ENCODE measurements at regions not wholly inside any gene's neighbourhood (a gene's known extent, or its start where the extent isn't known, plus 50 kb on each side); places are given as distances from the start of the nearest gene placed in this dataset.
"Not testable (repeated sequence)": the region's sequence is repeated elsewhere in the genome, so short reads cannot be mapped to it uniquely, and the experiment has no call there.

DNA sequence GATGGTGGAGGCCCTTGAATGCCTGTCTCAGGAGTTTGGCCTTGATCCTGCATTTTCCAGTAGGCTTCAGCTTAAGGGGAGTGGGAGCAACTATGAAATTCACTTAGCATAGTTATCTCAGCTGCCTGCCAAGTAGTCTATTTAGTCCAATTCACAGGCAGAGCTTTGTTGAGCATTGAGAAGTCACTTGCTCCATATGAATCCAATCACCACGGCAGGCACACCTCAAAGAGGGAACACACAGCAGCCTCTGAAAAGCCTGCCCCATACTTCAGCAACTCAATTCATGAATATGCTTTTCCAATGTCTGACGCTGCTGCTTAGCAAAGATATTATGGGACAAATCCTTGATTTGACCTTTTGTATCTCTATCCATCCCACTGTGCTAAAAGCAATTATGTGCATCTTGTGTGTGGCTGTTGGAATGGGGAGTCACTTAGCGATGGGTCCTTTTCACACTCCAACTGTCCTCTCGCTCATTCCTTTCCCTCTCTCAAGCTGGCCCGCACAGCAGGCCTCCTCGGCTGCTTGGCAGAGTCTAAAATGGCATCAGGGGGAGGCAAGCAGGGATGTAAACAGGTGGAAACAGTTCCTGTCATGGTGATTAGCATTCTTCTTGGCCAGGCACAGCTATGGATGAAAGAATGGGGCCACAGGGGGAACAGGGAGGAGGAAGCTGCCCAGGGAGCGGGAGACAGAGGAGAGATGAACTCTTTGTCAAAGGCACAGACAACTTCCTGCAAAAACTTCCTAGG, 56.0 kb upstream of the LRPPRC start:
- Mint-ChIP-seq H3K9me3 (no peaks in the 10 kb centered on the region), H3K27me3 (ENCODE audit: low read depth) (peaks cover 3% of the 10 kb centered on the region), H3K4me3 (no peak overlapping the region), H3K4me1 (ENCODE audit: low read depth) (no peaks in the 10 kb centered on the region), H3K27ac (no peak overlapping the region), H3K36me3 (ENCODE audit: low read depth) (no peaks in the 10 kb centered on the region)

DNA sequence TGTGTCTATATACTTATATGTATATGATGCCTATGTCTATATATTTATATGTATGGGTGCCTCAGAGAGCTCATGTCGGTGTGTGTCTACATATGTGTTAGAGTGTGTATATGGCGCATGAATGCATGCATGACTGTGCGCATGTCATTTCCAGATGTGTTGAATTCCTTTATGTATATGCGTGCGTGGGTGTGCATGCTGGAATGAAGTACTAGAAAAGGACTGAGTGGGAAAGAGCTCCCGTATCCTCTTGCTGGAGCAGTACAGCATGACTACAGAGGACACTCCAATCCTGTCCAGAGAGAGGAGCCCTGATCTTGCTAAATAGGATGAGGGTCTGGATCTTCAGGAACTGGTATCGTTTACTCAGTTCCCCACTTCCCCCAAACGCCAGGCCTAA, 56.8 kb upstream of the LRPPRC start:
- H3K4me1 Mint-ChIP-seq (ENCODE audit: low read depth): no peaks in the 10 kb centered on the region
- peaks cover 3% of the 10 kb centered on the region for H3K27me3 Mint-ChIP-seq (ENCODE audit: low read depth)
- H3K9me3 Mint-ChIP-seq: no peaks in the 10 kb centered on the region
- H3K27ac Mint-ChIP-seq: no peak overlapping the region
- H3K4me3 Mint-ChIP-seq: no peak overlapping the region
- no peaks in the 10 kb centered on the region for H3K36me3 Mint-ChIP-seq (ENCODE audit: low read depth)

DNA sequence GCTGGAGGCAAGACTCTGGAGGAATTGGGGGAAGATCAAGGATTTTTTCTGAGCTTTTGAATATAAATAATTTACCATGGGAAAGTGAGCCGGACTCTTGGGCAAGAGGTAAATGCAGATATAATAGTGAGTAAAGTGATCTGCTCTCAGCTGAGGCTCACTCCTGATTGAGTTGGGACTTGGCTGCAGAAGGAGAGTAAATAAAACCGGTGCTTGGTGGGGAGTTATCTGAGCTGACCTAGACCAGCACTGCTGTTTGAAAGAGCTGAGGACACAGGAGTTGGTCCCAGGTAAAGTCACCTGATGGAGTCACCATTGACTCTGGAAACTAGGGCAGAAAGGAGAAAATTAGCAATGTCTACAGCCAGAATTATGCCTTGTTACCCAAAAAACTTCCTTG, 57.3 kb upstream of the LRPPRC start:
- Mint-ChIP-seq H3K4me3 (no peak overlapping the region), H3K27ac (no peak overlapping the region), H3K36me3 (ENCODE audit: low read depth) (no peaks in the 10 kb centered on the region), H3K9me3 (no peaks in the 10 kb centered on the region), H3K27me3 (ENCODE audit: low read depth) (peaks cover 3% of the 10 kb centered on the region), H3K4me1 (ENCODE audit: low read depth) (no peaks in the 10 kb centered on the region)

DNA sequence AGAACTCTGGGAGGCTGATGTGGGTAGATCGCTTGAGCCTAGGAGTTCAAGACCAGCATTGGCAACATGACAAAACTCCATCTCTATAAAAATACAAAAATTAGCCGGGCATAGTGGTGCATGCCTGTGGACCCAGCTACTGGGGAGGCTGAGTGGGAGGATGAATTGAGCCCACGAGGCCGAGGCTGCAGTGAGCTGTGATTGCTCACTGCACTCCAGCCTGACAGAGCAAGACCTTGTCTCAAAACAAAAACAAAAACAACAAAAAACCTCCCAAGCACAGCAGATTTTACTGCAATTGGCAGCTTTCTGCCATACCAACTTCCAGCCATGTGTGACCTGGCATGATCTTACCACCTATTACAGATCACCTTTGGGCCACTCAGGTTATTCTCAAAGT, 57.7 kb upstream of the LRPPRC start:
- Mint-ChIP-seq H3K27me3 (ENCODE audit: low read depth) (peaks cover 3% of the 10 kb centered on the region), H3K36me3 (ENCODE audit: low read depth) (no peaks in the 10 kb centered on the region), H3K4me1 (ENCODE audit: low read depth) (no peaks in the 10 kb centered on the region), H3K4me3 (no peak overlapping the region), H3K9me3 (no peaks in the 10 kb centered on the region), H3K27ac (no peak overlapping the region)

DNA sequence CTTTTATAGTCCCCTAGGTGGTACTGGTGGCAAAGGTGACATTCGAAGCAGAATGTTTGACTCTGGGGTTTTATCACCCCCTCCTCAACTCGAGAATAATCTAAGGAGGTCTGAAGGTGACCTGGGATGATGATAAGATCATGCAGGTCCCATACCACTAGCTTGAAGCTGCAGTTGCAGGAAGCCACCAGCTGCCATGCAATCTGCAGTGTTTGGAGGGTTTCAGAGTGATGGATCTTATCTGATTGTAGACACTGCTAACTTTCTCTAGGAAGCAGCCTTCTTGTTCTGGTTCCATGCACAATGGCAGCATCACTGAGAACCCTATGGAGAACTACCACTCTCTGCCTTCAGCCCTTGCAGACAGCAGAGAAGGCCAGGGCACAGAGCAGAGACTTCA, 59.4 kb upstream of the LRPPRC start:
- Mint-ChIP-seq H3K27ac (no peak overlapping the region), H3K27me3 (ENCODE audit: low read depth) (no peaks in the 10 kb centered on the region), H3K4me3 (no peak overlapping the region), H3K36me3 (ENCODE audit: low read depth) (no peaks in the 10 kb centered on the region), H3K4me1 (ENCODE audit: low read depth) (no peaks in the 10 kb centered on the region), H3K9me3 (no peaks in the 10 kb centered on the region)

DNA sequence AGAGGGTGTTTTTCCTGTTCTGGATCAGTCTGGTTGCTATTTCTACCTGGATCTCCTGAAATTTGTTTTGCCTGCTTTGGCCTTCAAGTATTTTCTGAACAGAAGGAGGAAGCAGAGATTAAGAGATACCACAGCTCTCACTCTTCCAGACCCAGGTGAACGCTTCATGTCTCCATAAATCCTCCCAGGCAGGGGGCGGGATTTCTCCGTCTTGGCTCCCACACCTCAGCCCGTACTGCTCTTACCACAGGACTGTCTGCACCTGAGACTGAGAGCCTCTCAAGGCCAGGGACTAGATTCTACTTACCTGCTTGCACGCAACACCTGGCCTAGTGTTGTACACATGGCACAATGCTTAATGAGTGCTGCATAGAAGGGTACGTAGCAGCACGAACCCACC, 59.9 kb upstream of the LRPPRC start:
- Mint-ChIP-seq H3K27me3 (ENCODE audit: low read depth) (no peaks in the 10 kb centered on the region), H3K4me3 (no peak overlapping the region), H3K36me3 (ENCODE audit: low read depth) (no peaks in the 10 kb centered on the region)

DNA sequence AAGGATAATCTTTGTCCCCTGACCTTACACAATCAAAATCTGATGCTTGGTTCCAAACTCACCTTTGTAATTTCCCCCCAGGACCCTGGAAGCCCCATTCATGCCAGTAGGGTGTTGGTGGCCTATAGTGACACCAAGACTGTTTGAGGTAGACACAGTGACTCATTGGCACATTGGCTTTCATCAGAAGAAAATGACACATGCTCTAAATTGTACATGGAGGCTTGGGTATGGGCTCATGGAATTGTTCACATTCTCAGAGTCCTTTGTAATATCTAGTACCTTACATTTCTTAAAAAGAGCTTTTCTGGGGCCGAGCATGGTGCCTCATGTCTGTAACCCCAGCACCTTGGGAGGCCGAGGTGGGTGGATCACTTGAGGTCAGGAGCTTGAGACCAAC, 61.2 kb upstream of the LRPPRC start:
- no peaks in the 10 kb centered on the region for H3K27me3 Mint-ChIP-seq (ENCODE audit: low read depth)

More for the DNA sequence above, 59.9 kb upstream of the LRPPRC start:
- Mint-ChIP-seq H3K4me1 (ENCODE audit: low read depth) (no peaks in the 10 kb centered on the region), H3K27ac (no peak overlapping the region), H3K9me3 (no peaks in the 10 kb centered on the region)

DNA sequence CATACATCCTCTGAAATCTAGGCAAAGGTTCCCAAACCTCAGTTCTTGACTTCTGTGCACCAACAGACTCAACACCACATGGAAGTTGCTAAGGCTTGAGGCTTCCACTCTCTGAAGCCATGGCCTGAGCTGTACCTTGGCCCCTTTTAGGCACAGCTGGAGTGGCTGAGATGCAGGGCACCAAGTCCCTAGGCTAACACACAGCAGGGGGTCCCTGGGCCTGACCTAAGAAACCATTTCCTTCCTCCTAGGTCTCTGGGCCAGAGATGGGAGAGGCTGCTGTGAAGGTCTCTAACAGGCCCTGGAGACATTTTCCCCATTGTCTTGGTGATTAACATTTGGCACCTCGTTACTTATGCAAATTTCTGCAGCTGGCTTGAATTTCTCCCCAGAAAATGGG, 64.5 kb upstream of the LRPPRC start:
- not testable (repeated sequence) for H3K9me3 Mint-ChIP-seq; H3K4me3 Mint-ChIP-seq; H3K4me1 Mint-ChIP-seq (ENCODE audit: low read depth); H3K27ac Mint-ChIP-seq; H3K36me3 Mint-ChIP-seq (ENCODE audit: low read depth); H3K27me3 Mint-ChIP-seq (ENCODE audit: low read depth)

More for the DNA sequence above, 61.2 kb upstream of the LRPPRC start:
- Mint-ChIP-seq H3K36me3 (ENCODE audit: low read depth) (no peaks in the 10 kb centered on the region), H3K9me3 (no peaks in the 10 kb centered on the region), H3K4me3 (no peak overlapping the region), H3K4me1 (ENCODE audit: low read depth) (no peaks in the 10 kb centered on the region), H3K27ac (no peak overlapping the region)

DNA sequence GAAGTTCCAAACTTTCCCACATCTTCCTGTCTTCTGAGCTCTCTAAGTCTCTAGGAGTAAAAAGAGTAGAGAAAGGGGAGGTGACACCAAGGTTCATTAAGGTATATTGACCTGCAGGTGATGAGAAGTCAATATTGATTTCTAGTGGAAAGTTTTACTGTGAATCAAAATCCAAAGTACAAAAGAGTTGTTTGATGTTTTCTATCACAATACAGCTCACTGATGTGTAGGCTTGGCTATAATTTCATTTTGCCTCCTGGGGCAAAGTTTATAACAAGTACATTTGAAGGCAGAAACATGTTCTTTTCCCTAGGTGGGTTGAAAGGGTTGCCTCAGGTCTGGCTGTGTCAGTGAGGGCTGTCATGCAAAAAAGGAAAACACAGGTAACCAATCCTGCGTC, 65.2 kb upstream of the LRPPRC start:
- H3K4me3 Mint-ChIP-seq: no peak overlapping the region
- H3K4me1 Mint-ChIP-seq (ENCODE audit: low read depth): no peaks in the 10 kb centered on the region
- H3K9me3 Mint-ChIP-seq: no peaks in the 10 kb centered on the region
- peaks cover 3% of the 10 kb centered on the region for H3K27me3 Mint-ChIP-seq (ENCODE audit: low read depth)
- H3K27ac Mint-ChIP-seq: no peak overlapping the region
- no peaks in the 10 kb centered on the region for H3K36me3 Mint-ChIP-seq (ENCODE audit: low read depth)

DNA sequence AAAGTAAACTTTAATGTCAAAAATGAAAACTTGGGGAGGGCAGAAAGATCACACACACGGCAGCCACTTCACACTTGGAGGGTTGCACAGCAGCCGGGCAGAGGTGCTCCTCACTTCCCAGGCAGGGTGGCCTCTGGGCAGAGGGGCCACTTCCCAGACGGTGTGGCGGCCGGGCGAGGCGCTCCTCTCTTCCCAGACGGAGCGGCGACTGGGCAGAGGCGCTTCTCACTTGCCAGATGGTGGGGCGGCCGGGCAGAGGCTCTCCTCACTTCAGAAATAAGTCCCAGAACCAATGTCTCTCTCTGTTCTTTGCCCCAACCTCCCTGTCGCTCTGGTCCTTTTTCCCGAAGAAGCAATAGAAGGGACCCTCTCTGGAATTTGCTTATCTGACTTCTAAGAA, 65.7 kb upstream of the LRPPRC start:
- Mint-ChIP-seq H3K36me3 (ENCODE audit: low read depth) (no peaks in the 10 kb centered on the region), H3K4me1 (ENCODE audit: low read depth) (no peaks in the 10 kb centered on the region), H3K27me3 (ENCODE audit: low read depth) (peaks cover 3% of the 10 kb centered on the region), H3K27ac (no peak overlapping the region), H3K4me3 (no peak overlapping the region), H3K9me3 (no peaks in the 10 kb centered on the region)

DNA sequence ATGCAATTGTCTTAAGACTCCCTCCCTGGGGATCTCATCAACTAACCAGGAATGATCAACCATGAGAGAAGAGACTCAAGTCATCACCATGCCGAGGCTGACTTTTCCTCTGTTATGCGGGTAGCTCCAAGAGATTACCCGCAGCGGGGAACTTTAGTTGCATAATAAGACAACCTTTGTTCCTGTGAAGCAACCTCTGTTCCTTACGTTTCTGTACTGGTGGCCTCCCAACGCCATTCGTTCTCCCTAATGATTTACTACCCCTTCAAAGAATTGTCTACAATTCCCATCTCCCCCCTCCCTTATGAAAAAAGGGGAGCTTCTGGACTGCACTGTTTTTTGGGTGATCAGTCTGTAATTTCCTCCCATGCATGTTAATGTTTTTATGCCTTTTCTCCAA, 66.1 kb upstream of the LRPPRC start:
- Mint-ChIP-seq H3K9me3 (no peaks in the 10 kb centered on the region), H3K36me3 (ENCODE audit: low read depth) (no peaks in the 10 kb centered on the region), H3K4me1 (ENCODE audit: low read depth) (no peaks in the 10 kb centered on the region), H3K27me3 (ENCODE audit: low read depth) (peaks cover 3% of the 10 kb centered on the region), H3K4me3 (no peak overlapping the region), H3K27ac (no peak overlapping the region)

DNA sequence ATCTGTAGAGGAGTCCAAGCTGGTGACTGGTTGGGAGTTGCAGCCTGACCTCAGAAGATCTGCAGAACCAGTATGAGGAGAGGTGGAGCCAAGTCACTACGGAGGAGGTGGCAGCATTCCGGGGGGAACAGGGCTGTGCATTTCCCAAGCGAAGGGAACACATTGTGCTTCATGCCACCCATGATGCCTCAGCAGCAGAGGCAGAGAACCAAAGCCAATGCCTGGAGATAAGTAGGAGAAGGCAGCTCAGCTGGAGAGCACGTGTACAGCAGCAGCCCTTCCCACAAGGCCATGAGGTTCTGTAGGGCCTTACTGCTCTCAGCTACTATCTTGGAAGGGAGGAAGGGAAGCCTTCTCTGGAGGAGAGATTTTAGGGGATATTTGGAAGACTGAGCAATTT, 67.2 kb upstream of the LRPPRC start:
- no peaks in the 10 kb centered on the region for H3K36me3 Mint-ChIP-seq (ENCODE audit: low read depth)
- peaks cover 3% of the 10 kb centered on the region for H3K27me3 Mint-ChIP-seq (ENCODE audit: low read depth)
- H3K9me3 Mint-ChIP-seq: no peaks in the 10 kb centered on the region
- no peak overlapping the region for H3K27ac Mint-ChIP-seq
- no peak overlapping the region for H3K4me3 Mint-ChIP-seq
- no peaks in the 10 kb centered on the region for H3K4me1 Mint-ChIP-seq (ENCODE audit: low read depth)

DNA sequence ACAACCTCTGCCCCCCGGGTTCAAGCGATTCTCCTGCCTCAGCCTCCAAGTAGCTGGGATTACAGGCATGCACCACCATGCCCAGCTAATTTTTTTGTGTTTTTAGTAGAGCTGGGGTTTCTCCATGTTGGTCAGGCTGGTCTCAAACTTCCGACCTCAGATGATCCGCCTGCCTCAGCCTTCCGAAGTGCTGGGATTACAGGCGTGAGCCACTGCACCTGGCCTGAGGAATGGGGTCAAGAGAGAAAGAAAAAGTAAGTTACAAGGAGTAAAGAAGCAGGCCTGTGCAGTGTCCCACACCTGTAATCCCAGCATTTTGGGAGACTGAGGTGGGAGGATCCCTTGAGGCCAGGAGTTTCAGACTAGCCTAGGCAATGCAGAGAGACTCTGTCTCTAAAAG, 68.5 kb upstream of the LRPPRC start:
- H3K36me3 Mint-ChIP-seq (ENCODE audit: low read depth); H3K27me3 Mint-ChIP-seq (ENCODE audit: low read depth); H3K9me3 Mint-ChIP-seq; H3K4me1 Mint-ChIP-seq (ENCODE audit: low read depth); H3K4me3 Mint-ChIP-seq; H3K27ac Mint-ChIP-seq: not testable (repeated sequence)

DNA sequence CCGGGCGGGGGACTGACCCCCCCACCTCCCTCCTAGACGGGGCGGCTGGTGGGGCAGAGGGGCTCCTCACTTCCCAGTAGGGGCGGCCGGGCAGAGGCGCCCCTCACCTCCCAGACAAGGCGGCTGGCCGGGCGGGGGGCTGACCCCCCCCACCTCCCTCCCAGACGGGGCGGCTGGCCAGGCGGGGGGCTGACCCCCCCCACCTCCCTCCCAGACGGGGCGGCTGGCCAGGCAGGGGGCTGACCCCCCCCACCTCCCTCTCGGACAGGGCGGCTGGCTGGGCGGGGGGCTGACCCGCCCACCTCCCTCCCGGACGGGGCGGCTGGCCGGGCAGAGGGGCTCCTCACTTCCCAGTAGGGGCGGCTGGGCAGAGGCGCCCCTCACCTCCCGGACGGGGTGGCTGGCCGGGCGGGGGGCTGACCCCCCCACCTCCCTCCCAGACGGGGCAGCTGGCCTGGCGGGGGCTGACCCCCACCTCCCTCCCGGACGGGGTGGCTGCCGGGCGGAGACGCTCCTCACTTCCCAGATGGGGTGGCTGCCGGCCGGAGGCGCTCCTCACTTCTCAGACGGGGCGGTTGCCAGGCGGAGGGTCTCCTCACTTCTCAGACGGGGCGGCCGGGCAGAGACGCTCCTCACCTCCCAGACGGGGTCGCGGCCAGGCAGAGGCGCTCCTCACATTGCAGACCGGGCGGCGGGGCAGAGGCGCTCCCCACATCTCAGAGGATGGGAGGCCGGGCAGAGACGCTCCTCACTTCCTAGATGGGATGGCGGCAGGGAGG, 71.4 kb upstream of the LRPPRC start:
- H3K36me3 Mint-ChIP-seq (ENCODE audit: low read depth); H3K27me3 Mint-ChIP-seq (ENCODE audit: low read depth); H3K9me3 Mint-ChIP-seq; H3K4me3 Mint-ChIP-seq; H3K27ac Mint-ChIP-seq; H3K4me1 Mint-ChIP-seq (ENCODE audit: low read depth): not testable (repeated sequence)

DNA sequence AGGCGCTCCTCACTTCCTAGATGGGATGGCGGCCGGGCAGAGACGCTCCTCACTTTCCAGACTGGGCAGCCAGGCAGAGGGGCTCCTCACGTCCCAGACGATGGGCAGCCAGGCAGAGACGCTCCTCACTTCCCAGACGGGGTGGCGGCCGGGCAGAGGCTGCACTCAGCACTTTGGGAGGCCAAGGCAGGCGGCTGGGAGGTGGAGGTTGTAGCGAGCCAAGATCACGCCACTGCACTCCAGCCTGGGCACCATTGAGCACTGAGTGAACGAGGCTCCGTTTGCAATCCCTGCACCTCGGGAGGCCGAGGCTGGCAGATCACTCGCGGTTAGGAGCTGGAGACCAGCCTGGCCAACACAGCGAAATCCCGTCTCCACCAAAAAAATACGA, 72.0 kb upstream of the LRPPRC start:
- H3K4me3 Mint-ChIP-seq; H3K4me1 Mint-ChIP-seq (ENCODE audit: low read depth); H3K9me3 Mint-ChIP-seq; H3K27ac Mint-ChIP-seq; H3K36me3 Mint-ChIP-seq (ENCODE audit: low read depth); H3K27me3 Mint-ChIP-seq (ENCODE audit: low read depth): not testable (repeated sequence)
